GM19372 (cell line): ENCODE measurements at regions not wholly inside any gene's neighbourhood (a gene's known extent, or its start where the extent isn't known, plus 50 kb on each side); places are given as distances from the start of the nearest gene placed in this dataset.
A peak's percentile ranks its signal among the peaks of the same experiment; 100 is the strongest.

Experiments
- ATAC-seq: cut with Tn5 transposase; IDR thresholded peaks from one replicate; pipeline ENCODE4 v1.9.1; 2021; ENCODE audit warnings: mild to moderate bottlenecking, low read depth, moderate library complexity; ENCODE audit not compliant: unreplicated experiment

GRCh38 chr1:42035830-42036604 lies 117.2 kb upstream of the GUCA2B start:
- peak; percentile 88 for ATAC-seq

GRCh38 chr1:42035205-42035829 lies 116.6 kb upstream of the HIVEP3 start:
- ATAC-seq, result peak; percentile 77

GRCh38 chr1:42034426-42034825 lies 115.7 kb upstream of the HIVEP3 start:
- ATAC-seq, result no peak

- no peak for ATAC-seq
Measured at GRCh38 chr1:42033629-42034028, 114.9 kb upstream of the HIVEP3 start.

- ATAC-seq, result no peak
Measured at GRCh38 chr1:42017730-42018129, 99.0 kb upstream of the HIVEP3 start.

- no peak for ATAC-seq
Measured at GRCh38 chr1:42017259-42017658, 98.5 kb upstream of the HIVEP3 start.

- ATAC-seq, result no peak
Measured at GRCh38 chr1:42014823-42015222, 96.1 kb upstream of the HIVEP3 start.

- ATAC-seq, result no peak
Measured at GRCh38 chr1:42013881-42014470, 95.3 kb upstream of the HIVEP3 start.

GRCh38 chr1:42012852-42013251 lies 94.1 kb upstream of the HIVEP3 start:
- ATAC-seq, result no peak

- no peak for ATAC-seq
Measured at GRCh38 chr1:42010381-42010780, 91.7 kb upstream of the HIVEP3 start.

GRCh38 chr1:42008264-42008663 lies 89.5 kb upstream of the HIVEP3 start:
- ATAC-seq, result no peak

GRCh38 chr1:42006836-42007235 lies 88.1 kb upstream of the HIVEP3 start:
- no peak for ATAC-seq

GRCh38 chr1:42006093-42006492 lies 87.4 kb upstream of the HIVEP3 start:
- no peak for ATAC-seq

- no peak for ATAC-seq
Measured at GRCh38 chr1:42005530-42005929, 86.8 kb upstream of the HIVEP3 start.

- no peak for ATAC-seq
Measured at GRCh38 chr1:42004860-42005259, 86.1 kb upstream of the HIVEP3 start.

GRCh38 chr1:42004322-42004721 lies 85.6 kb upstream of the HIVEP3 start:
- no peak for ATAC-seq

- no peak for ATAC-seq
Measured at GRCh38 chr1:42003433-42003832, 84.7 kb upstream of the HIVEP3 start.

- no peak for ATAC-seq
Measured at GRCh38 chr1:42002220-42002619, 83.5 kb upstream of the HIVEP3 start.

GRCh38 chr1:42000766-42001165 lies 82.0 kb upstream of the HIVEP3 start:
- no peak for ATAC-seq

GRCh38 chr1:41999884-42000283 lies 81.2 kb upstream of the HIVEP3 start:
- no peak for ATAC-seq

GRCh38 chr1:41998250-41998649 lies 79.5 kb upstream of the HIVEP3 start:
- ATAC-seq, result no peak

- ATAC-seq, result no peak
Measured at GRCh38 chr1:41997153-41997552, 78.4 kb upstream of the HIVEP3 start.
